ENCODE measurements at regions not wholly inside any gene's neighbourhood (a gene's known extent, or its start where the extent isn't known, plus 50 kb on each side); places are given as distances from the start of the nearest gene placed in this dataset.
"Not testable (repeated sequence)": the region's sequence is repeated elsewhere in the genome, so short reads cannot be mapped to it uniquely, and the experiment has no call there.

- DNase-seq (ENCODE audit: low read depth), result no peak
- no peak overlapping the region for H3K4me3 ChIP-seq (ENCODE audit: low read length)
- no peak for TF ChIP-seq CTCF (IDR thresholded peaks at IDR 0.05; ENCODE audit: insufficient read depth, low read depth, low read length, missing control alignments)
Observed at GRCh38 chr5:44167540-44167939, 221.7 kb downstream of the FGF10 start.

GRCh38 chr5:44160369-44160768 is 228.9 kb downstream of the FGF10 start:
- no peak for TF ChIP-seq CTCF (IDR thresholded peaks at IDR 0.05; ENCODE audit: insufficient read depth, low read depth, low read length, missing control alignments)
- H3K4me3 ChIP-seq (ENCODE audit: low read length), result no peak overlapping the region
- no peak for DNase-seq (ENCODE audit: low read depth)

GRCh38 chr5:44150075-44150723 is 239.0 kb downstream of the FGF10 start:
- no peak for TF ChIP-seq CTCF (IDR thresholded peaks at IDR 0.05; ENCODE audit: insufficient read depth, low read depth, low read length, missing control alignments)
- H3K4me3 ChIP-seq (ENCODE audit: low read length), result no peak overlapping the region
- DNase-seq (ENCODE audit: low read depth), result no peak

- not testable (repeated sequence) for DNase-seq (ENCODE audit: low read depth); H3K4me3 ChIP-seq (ENCODE audit: low read length)
Observed at GRCh38 chr5:44117947-44118346, 271.3 kb downstream of the FGF10 start.

- not testable (repeated sequence) for H3K4me3 ChIP-seq (ENCODE audit: low read length); DNase-seq (ENCODE audit: low read depth)
Observed at GRCh38 chr5:44108232-44108631, 281.0 kb downstream of the FGF10 start.

- no peak overlapping the region for H3K4me3 ChIP-seq (ENCODE audit: low read length)
- no peak for TF ChIP-seq CTCF (IDR thresholded peaks at IDR 0.05; ENCODE audit: insufficient read depth, low read depth, low read length, missing control alignments)
- DNase-seq (ENCODE audit: low read depth), result no peak
Observed at GRCh38 chr5:44099643-44100042, 289.6 kb downstream of the FGF10 start.

- H3K4me3 ChIP-seq (ENCODE audit: low read length), result no peak overlapping the region
- TF ChIP-seq CTCF (IDR thresholded peaks at IDR 0.05; ENCODE audit: insufficient read depth, low read depth, low read length, missing control alignments), result no peak
- no peak for DNase-seq (ENCODE audit: low read depth)
Observed at GRCh38 chr5:44089424-44090144, 299.6 kb downstream of the FGF10 start.

- no peak overlapping the region for H3K4me3 ChIP-seq (ENCODE audit: low read length)
- TF ChIP-seq CTCF (IDR thresholded peaks at IDR 0.05; ENCODE audit: insufficient read depth, low read depth, low read length, missing control alignments), result no peak
- DNase-seq (ENCODE audit: low read depth), result no peak
Observed at GRCh38 chr5:44085083-44085482, 304.1 kb downstream of the FGF10 start.

GRCh38 chr5:44074547-44074946 is 314.7 kb downstream of the FGF10 start:
- not testable (repeated sequence) for DNase-seq (ENCODE audit: low read depth); H3K4me3 ChIP-seq (ENCODE audit: low read length)
